Keratinocyte (primary cell): ENCODE measurements at regions not wholly inside any gene's neighbourhood (a gene's known extent, or its start where the extent isn't known, plus 50 kb on each side); places are given as distances from the start of the nearest gene placed in this dataset.

ENCODE experiments used
- DNase-seq: peaks from one replicate; pipeline ENCODE4 v3.0.0-alpha.2; 2011; ENCODE audit warnings: low read depth, missing footprints, low spot score
- FAIRE-seq: peaks from 2 replicates; lab custom pipeline; 2011; peaks lifted over from hg19 to GRCh38; lab: Jason Lieb, UNC
- H2AFZ ChIP-seq: 2 replicates; pipeline ENCODE4 v1.6.0; 2012; ENCODE audit warnings: low read length, control low read depth, inconsistent platforms; ENCODE audit not compliant: control insufficient read depth
- H3K27ac ChIP-seq: 2 replicates; pipeline ENCODE4 v1.5.1; 2011; ENCODE audit warnings: low read length; ENCODE audit not compliant: control insufficient read depth, insufficient read depth
- H3K27me3 ChIP-seq: 3 replicates; pipeline ENCODE4 v1.6.0; 2011; ENCODE audit warnings: low read length; ENCODE audit not compliant: control insufficient read depth, insufficient read depth; ENCODE audit errors: extremely low read depth
- H3K36me3 ChIP-seq, 2 experiments: 2 replicates in 1 of 2; 3 replicates in 1 of 2; pipeline ENCODE4 v1.5.1; 2011; ENCODE audit warnings: low read length in 2 of 2, mild to moderate bottlenecking in 1 of 2; ENCODE audit not compliant: control insufficient read depth in 2 of 2, insufficient read depth in 2 of 2; ENCODE audit errors: extremely low read depth in 1 of 2
- H3K4me1 ChIP-seq: 3 replicates; pipeline ENCODE4 v1.5.1; 2011; ENCODE audit warnings: low read length; ENCODE audit not compliant: control insufficient read depth, insufficient read depth; ENCODE audit errors: extremely low read depth
- H3K4me2 ChIP-seq: 3 replicates; pipeline ENCODE4 v1.6.0; 2011; ENCODE audit warnings: low read depth, low read length; ENCODE audit not compliant: control insufficient read depth, insufficient read depth; ENCODE audit errors: extremely low read depth
- H3K4me3 ChIP-seq, 3 experiments: fragments of 200-600 bp in 1 of 3; sonication (generic) in 1 of 3; 2 replicates in 2 of 3; 3 replicates in 1 of 3; pipeline ENCODE4 v1.5.1; 2011 to 2016; ENCODE audit warnings: low read length in 3 of 3, mild to moderate bottlenecking in 3 of 3, control low read depth in 2 of 3, inconsistent platforms in 1 of 3, low read depth in 1 of 3, mixed read lengths in 1 of 3, mixed run types in 1 of 3, moderate library complexity in 1 of 3; ENCODE audit not compliant: control insufficient read depth in 2 of 3, insufficient read depth in 2 of 3; ENCODE audit errors: extremely low read depth in 1 of 3
- H3K79me2 ChIP-seq: 2 replicates; pipeline ENCODE4 v1.6.0; 2012; ENCODE audit warnings: low read length; ENCODE audit not compliant: control insufficient read depth, insufficient read depth
- H3K9ac ChIP-seq: 3 replicates; pipeline ENCODE4 v1.6.0; 2011; ENCODE audit warnings: low read length; ENCODE audit not compliant: control insufficient read depth, insufficient read depth; ENCODE audit errors: extremely low read depth
- H3K9me1 ChIP-seq: 3 replicates; pipeline ENCODE4 v1.6.0; 2011; ENCODE audit warnings: low read length; ENCODE audit not compliant: control insufficient read depth, insufficient read depth; ENCODE audit errors: extremely low read depth
- H3K9me3 ChIP-seq: 2 replicates; pipeline ENCODE4 v1.5.1; 2012; ENCODE audit warnings: low read depth, low read length; ENCODE audit not compliant: control insufficient read depth
- H4K20me1 ChIP-seq: 3 replicates; pipeline ENCODE4 v1.6.0; 2011; ENCODE audit warnings: low read length; ENCODE audit not compliant: control insufficient read depth, insufficient read depth; ENCODE audit errors: extremely low read depth
- EZH2 ChIP-seq: IDR thresholded peaks from one replicate; pipeline ENCODE4 v1.6.1; 2012; ENCODE audit warnings: inconsistent platforms, mild to moderate bottlenecking, low read length, moderate library complexity
- dilution Hi-C: fragments of 300-500 bp; cut with MboI; formaldehyde crosslinking; loops from one replicate; pipeline ENCODE4 v1.7.0; 2020; ENCODE audit warnings: low sequenced_read_pairs; ENCODE audit not compliant: extremely low pct_ligation_motif_present
- TF ChIP-seq, protein P1 (sequence below), 3 experiments: IDR thresholded peaks in 1 of 3; conservative IDR thresholded peaks in 1 of 3; optimal IDR thresholded peaks in 1 of 3; 2 replicates in 2 of 3; 3 replicates in 1 of 3; pipeline versions ENCODE3 to v1.5.1; 2011; ENCODE audit warnings: low read length in 3 of 3, mild to moderate bottlenecking in 3 of 3, moderate library complexity in 2 of 3, control low read depth in 1 of 3, inconsistent platforms in 1 of 3; ENCODE audit not compliant: insufficient read depth in 2 of 3; ENCODE audit errors: extremely low read depth in 1 of 3

DNA sequence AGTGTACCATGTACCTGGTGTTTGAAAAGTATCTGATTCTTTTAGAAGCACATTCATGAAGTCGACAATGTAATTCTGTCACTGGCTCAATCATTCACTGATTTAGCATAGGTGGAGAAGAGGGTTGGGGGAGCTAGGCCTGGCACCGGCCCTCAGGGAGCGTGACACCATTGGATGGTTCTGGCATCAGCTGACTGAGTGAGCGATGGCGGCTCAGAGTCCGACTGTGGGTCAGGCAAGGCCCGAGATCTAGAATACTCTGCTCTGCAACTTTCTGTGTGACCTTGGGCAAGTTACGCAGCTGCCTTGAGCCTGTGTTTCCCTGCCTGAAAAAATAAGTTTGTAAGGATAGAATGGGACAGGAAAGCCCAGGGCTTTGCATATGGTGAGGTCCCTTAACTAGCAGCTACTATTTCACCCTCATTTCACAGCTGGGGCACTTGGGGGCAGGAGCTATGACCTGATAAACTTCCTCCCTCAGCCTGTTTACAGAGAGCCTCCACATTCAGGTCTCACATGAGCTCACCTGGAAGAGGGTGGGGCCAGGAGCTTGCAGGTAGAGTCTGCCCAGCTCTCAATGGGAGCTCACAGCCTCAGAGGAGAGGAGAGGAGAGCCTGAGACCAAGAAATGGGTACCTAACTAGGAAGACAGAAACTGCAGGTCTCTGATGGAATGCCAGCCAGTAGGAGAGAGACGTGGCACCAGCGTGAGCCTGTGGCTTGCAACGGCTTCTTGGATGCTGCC, 153.7 kb upstream of the TLE3 start:
- H4K20me1 ChIP-seq = no peaks in the 10 kb centered on the region
- no peaks in the 10 kb centered on the region for H3K9me1 ChIP-seq
- no peaks in the 10 kb centered on the region for H3K9me3 ChIP-seq
- H3K27me3 ChIP-seq = peaks cover 20% of the 10 kb centered on the region
- H2AFZ ChIP-seq = no peak overlapping the region
- H3K27ac ChIP-seq = no peak overlapping the region
- H3K79me2 ChIP-seq = no peaks in the 10 kb centered on the region
- peaks cover 17% of the 10 kb centered on the region for H3K4me1 ChIP-seq
- FAIRE-seq (no peak), DNase-seq (no peak)
- no peak for TF ChIP-seq EZH2
- TF ChIP-seq, protein P1, sequence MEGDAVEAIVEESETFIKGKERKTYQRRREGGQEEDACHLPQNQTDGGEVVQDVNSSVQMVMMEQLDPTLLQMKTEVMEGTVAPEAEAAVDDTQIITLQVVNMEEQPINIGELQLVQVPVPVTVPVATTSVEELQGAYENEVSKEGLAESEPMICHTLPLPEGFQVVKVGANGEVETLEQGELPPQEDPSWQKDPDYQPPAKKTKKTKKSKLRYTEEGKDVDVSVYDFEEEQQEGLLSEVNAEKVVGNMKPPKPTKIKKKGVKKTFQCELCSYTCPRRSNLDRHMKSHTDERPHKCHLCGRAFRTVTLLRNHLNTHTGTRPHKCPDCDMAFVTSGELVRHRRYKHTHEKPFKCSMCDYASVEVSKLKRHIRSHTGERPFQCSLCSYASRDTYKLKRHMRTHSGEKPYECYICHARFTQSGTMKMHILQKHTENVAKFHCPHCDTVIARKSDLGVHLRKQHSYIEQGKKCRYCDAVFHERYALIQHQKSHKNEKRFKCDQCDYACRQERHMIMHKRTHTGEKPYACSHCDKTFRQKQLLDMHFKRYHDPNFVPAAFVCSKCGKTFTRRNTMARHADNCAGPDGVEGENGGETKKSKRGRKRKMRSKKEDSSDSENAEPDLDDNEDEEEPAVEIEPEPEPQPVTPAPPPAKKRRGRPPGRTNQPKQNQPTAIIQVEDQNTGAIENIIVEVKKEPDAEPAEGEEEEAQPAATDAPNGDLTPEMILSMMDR (optimal IDR thresholded peaks at IDR 0.05 in 1 of 3, IDR thresholded peaks at IDR 0.05 in 1 of 3, conservative IDR thresholded peaks at IDR 0.05 in 1 of 3; ENCODE audit: extremely low read depth in 1 of 3, insufficient read depth in 2 of 3, low read length in 3 of 3) = no peak
- H3K36me3 ChIP-seq = no peaks in the 10 kb centered on the region
- dilution Hi-C loops = no loop called here
- H3K4me3 ChIP-seq = no peak overlapping the region
- peak overlapping the region; percentile 37 for H3K4me2 ChIP-seq
- no peak overlapping the region for H3K9ac ChIP-seq

DNA sequence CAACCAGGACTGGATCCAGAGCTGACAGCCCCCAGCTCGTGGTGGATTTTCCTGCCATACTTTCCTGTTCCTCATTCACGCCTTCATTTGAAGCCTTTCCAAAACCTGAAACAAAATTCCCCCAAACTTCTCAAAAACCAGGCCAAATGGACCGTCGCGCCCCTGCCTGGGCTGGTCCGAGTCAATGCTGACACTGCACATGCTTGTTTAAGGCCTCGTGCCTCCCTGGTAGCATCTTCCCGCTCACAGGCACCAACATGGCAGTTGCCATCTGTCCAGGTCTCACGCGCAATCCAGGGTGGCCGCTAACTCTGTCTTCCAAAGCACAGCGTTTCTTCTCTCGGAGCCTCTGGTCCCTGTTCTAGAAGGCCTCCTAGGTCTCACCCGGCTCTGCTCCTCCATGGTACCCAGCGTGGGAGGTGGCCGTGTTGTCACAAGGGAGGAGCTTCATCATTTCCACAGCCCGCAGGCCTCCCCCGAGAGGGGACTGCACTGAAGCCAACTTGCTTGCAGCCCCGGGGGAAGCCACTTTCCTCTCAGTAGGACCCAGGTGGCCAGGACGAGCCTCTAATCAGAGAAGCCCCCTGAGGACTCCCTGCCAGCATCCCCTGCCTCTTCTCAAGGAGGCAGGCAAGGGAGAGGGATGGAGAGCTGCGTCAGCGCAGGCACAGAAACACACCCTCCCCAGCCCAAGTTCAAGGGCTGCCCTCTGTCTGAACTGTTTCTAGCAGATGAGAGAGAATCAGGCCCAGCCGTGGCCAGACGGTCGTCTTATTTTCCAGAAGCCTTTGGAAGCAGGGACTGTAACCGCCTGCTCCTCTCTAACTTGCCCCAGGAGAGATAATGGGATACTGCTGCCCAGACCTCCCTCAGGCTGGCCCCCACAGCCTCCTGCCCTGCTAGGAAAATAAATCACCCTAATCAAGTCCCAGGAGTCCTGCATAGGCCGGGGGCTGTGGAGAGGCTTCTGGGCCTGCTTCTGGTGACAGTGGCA, 152.8 kb upstream of the TLE3 start:
- dilution Hi-C loops = no loop called here
- no peaks in the 10 kb centered on the region for H3K79me2 ChIP-seq
- H3K27ac ChIP-seq = no peak overlapping the region
- H3K4me1 ChIP-seq = peaks cover 24% of the 10 kb centered on the region
- TF ChIP-seq, protein P1 (optimal IDR thresholded peaks at IDR 0.05 in 1 of 3, IDR thresholded peaks at IDR 0.05 in 1 of 3, conservative IDR thresholded peaks at IDR 0.05 in 1 of 3; ENCODE audit: extremely low read depth in 1 of 3, insufficient read depth in 2 of 3, low read length in 3 of 3) = no peak
- TF ChIP-seq EZH2 = no peak
- H4K20me1 ChIP-seq = no peaks in the 10 kb centered on the region
- FAIRE-seq (no peak), DNase-seq (no peak)
- no peak overlapping the region for H2AFZ ChIP-seq
- H3K9me3 ChIP-seq = no peaks in the 10 kb centered on the region
- H3K9me1 ChIP-seq = no peaks in the 10 kb centered on the region
- no peak overlapping the region for H3K9ac ChIP-seq
- H3K27me3 ChIP-seq = peaks cover 19% of the 10 kb centered on the region
- H3K36me3 ChIP-seq = no peaks in the 10 kb centered on the region
- no peak overlapping the region for H3K4me2 ChIP-seq
- no peak overlapping the region for H3K4me3 ChIP-seq
